Activated CD4-positive, alpha-beta T cell treated with anti-CD3 and anti-CD28 coated beads, Interleukin-2, amount 50 U/mL, for 4 hours (primary cell): ENCODE measurements at regions not wholly inside any gene's neighbourhood (a gene's known extent, or its start where the extent isn't known, plus 50 kb on each side); places are given as distances from the start of the nearest gene placed in this dataset.

Experiments used
- DNase-seq, 2 experiments: peaks; one replicate each; pipeline ENCODE4 v3.0.0-alpha.2; 2020

DNA sequence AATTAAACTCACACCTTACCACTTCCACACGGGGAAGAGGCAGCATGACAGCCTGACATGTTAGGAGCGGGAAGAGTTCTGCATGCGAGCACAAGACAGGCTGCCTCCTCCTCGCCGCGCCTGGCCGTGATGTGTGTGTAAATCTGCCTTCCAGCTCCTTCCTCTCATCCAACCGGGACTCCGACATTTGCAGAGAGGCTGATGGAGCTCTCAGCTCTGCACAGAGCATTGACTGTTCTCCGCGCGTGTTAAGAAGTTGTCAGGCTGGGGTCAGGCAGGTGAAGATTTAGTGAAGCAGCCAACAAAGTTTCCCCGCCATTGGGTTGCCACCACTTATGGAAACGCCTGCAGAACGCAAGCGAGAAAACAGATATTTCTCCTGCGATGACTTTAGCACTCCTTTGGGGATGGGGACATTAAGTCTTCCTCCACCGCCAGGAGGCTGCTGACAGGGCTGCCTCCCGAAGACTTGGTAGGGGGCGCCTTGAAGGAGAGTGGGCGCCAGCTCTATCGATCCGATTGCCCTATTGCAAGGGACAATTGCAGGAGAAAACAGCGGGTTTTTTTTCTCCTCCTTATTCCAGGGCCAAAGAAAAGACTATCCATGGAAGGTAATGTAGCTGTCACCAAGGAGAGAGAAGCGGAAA lies 213.9 kb upstream of the TSHZ3 start:
- no peak for DNase-seq

DNA sequence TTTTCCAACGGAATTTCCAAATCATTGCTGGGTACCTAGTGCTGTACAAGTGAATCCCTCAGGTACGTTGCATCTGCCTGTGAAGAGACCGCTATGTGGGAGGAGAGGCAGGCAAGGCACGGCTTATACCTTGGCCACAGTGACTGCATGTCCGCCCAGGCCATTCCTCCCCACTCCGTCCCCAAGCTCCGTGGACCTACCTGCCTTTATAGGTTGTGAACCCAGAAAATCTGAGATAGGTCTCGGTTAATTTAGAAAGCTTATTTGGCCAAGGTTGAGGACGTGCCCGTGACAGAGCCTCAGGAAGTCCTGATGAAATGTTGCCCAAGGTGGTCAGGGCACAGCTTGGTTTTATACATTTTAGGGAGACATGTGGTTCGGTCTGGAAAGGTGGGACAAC lies 218.5 kb upstream of the TSHZ3 start:
- DNase-seq: no peak

DNA sequence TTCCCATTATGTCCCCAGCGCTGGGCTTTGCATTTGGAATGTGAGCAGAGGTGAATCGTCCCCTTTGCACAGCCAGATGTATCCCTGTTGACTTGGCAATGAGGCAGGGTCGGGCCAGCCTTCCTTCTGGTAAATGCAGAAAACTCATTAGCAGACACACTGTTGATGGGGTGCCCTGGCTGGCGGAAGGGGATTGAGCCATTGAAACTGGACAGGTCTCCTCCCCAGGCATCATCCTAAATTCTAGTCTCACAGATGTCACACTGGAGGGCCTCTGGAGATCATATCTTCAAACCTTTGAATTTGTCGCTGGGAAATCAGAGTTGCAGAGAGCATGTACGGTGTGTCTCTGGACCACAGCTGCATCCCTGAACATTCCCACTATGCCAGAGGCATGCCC lies 219.5 kb upstream of the TSHZ3 start:
- no peak for DNase-seq

DNA sequence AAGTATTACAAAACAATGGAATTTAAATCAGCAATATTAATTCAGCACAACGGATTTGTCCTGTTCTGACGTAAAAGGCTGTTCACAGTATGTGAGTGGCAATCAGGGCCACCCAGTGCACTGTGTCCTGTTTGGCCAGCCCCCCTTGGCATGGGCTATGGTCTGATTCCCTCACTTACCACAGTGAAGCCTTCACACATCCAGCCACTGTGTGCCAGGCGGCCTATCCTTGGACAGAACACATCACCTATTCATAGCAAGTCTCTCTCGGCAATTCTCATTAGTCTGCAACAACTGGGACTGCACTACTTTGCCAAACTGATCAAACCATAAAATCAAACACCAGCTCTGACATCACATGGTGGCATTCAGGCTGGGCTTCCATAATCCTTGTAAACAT lies 221.5 kb upstream of the TSHZ3 start:
- no peak for DNase-seq

DNA sequence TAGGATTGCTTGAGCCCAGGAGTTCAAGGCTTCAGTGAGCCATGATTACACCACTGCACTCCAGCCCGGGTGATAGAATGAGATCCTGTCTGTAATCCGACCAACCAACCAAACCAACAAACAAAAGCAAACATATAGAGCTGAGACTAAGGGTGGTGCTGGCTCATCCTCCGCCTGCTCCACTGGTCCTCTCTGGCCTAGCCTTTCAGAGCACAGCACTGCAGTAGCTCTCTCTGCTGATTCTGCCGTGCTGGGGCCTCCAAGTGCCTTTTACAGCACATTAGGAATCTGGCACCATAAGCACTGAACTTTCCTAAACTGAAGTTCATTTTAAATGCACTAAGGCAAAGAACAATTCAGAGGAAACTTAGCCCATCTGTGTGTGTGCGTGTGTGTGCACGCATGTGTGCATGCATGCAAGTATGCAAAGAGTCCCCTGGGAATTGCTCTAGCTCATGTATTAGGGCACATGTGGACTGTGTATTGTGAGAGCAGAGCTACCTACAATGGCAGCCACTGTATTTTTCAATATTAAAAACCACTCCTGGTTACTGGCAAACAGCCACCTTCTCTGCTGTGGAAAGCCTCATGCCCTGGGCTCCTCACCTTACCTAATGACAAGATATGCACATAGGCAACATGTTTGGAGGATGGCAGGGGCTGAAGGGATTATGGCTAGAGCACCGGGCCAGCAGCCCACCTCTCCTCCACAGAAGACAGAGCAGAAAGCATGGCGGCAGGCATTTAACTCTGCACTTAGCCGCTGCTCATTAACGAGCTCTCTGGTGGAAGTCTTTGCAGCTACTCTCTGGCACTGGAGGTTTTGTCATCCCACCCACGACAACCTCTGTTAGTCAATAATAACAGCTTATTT lies 223.1 kb upstream of the TSHZ3 start:
- DNase-seq: no peak

DNA sequence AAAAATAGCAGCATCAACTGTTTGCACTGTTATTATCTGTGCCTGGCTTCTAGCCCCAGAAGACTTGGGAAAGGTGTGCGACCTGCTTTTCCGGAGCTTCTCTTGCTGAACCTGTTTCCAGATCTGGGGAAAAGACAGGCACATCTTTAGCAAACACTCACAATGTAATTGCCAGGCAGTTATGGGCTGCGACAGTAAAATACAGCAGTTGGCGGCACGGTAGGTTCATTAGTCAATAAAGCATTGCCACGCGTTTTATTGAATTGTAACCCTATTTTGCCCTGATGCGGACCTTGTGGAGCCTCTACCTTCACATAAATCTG lies 223.7 kb upstream of the TSHZ3 start:
- no peak for DNase-seq

DNA sequence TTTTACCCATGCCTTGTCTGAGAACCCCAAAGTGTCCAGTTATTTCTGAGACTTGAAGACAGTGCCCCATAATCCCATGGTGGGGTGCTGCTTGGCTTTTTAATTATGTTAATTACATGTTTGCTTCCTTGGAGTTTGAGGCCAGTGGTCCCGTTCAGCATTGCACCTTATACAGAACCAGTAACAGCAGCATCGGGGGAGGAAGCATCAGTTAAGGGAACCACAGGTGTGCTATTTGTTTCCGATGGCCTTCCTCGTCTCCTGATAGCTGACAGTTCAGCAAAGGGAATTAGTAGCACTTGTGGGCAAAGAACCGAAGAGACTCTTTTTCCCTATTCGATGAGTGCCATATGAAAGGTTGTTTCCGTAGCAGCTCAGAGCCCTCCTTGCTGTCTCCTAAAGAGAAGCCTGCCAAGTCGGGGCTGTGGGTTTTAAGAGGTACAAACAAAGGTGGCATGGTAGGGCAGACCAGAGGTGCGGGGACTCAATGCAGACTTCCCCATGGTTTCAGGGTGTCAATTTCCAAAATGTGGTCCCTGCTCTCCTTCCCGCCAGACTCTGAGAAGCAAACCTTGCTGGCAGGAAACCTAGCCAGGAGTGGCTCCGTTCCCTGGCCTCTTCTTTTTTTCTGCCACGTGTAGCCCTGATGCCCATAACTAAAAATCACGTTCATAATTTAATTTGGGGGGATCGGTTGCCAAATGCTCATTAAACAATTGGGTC lies 225.2 kb upstream of the TSHZ3 start:
- DNase-seq: no peak

DNA sequence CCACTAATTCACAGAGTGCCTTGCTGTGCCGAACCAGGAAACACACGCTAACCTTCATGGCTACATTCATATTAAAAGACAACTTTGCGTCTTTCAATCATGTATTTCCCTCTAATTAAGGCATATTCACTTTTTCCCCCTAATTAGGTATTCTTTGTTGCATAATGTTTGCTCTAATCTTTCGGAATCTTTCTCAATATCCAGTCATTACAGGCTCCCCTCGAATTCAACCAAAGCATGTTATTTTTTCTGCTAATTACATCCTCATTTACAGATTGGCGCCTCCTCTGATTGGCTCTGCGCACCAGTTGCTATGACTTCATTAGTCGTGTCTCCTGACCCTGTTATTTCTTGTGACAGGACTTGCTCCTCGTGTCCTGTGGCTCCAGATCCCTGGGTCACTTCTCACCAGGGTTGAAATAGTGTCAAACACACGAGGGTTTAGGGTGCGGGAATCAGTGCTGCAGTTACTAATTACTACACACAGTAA lies 226.7 kb upstream of the TSHZ3 start:
- DNase-seq: no peak

DNA sequence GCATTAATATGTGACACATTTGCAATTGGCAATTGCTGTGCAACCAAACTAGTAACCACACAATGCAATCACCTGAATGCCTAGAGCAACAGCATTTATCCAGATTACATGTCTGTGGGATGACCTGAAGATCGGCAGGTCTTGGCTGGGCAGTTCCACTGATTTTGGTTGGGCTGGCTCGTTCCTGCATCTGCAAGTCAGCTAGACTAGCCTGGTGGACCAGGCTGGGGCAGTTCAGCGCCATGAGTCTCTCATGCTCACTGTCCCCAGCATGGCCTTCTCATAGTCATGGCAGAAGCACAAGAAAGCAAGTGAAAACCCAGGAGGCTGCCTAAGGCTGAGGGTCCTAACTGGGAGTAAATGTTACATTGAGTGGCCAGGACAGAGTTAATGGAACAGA lies 229.1 kb upstream of the TSHZ3 start:
- DNase-seq: no peak

DNA sequence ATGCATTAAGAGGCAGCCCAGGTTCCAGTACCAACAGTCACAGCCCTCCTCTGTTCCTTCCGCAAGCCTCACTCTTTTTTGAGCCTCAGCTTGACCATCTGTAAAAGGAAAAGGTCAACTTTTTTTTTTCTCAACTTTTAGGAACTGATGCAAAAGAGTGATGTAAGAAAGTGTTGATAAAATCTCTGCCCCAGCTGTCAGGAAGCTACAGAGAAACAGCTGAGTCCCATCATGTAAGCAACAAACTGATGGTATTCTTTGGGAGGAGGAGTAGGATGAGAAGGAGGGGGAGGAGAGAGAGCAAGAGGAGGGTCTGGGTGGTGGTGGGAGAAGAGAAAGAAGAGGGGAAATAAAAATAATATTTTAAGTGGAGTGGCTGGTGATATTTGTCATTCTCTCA lies 233.9 kb upstream of the TSHZ3 start:
- DNase-seq: no peak

DNA sequence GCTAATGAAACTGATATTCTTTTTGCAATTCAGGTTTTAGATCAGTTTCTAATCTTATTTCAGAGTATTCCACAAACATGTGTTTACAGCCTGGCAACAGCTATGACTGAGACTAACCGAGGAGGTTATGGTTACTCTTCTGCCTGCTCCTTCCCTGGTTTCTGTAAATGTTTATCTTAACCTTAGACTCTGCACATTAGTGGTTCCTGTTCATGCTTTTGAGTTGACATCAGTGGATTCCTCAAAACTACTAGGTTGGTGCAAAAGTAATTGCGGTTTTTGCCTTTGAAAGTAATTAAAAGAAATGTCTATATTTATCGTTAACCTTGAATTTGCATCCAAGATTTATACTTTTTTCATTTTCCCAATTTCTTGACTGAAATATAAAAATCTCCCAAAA lies 237.0 kb upstream of the TSHZ3 start:
- no peak for DNase-seq

DNA sequence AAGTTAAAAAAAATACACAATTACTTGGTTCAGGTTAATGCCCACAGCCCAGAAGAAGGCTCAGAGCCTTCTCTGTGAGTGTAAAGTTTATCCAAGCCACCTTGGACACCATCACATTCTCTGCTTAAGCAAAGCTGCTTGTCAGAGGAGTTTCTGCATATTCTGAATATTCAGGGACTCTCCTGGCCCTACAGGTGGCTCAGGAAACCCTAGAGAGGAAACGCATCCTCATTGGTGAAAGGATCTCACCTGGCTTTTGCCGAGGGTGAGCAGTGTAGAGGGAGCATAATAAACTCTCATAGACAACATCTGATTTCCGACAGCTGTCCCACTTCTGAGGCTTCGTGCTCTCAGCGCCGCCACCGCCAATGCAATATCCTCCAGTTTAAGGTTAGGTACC lies 239.9 kb upstream of the TSHZ3 start:
- no peak for DNase-seq

DNA sequence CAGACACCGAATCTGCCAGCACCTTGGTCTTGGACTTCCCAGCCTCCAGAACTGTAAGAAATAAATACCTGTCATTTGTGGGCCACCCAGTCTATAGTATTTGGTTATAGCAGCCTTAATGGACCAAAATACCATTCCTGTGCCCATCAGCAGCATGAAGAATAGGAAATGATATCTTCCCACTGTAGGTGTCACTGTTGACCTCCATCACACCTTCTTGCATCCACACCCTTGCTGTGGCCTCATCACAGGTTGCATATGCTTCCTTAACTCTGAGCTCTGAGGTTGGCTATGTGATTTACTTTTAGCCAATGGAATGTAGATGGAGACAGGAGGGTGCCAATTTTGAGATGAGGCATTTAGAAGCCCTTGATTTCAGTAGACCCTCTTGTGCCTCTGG lies 242.0 kb upstream of the TSHZ3 start:
- DNase-seq: no peak

DNA sequence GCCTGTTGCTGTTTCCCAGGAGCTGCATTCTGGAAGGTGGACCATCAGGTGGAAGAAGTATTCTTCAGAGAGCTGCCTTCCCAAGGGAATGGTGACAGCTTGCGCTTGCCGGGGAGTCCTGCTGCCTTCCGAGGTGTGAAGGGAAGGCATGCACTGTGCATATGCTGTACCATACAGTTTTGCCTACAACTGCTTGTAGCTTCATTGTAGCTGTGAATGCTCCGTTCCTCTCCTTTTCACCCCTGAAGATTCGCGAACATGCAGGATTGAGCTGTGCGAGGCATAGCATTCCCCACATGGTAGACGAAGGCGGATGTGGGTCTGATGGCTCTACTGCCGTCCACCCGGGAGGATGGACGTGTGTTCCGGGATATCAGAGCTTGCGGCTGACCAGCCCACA lies 243.2 kb upstream of the TSHZ3 start:
- no peak for DNase-seq

DNA sequence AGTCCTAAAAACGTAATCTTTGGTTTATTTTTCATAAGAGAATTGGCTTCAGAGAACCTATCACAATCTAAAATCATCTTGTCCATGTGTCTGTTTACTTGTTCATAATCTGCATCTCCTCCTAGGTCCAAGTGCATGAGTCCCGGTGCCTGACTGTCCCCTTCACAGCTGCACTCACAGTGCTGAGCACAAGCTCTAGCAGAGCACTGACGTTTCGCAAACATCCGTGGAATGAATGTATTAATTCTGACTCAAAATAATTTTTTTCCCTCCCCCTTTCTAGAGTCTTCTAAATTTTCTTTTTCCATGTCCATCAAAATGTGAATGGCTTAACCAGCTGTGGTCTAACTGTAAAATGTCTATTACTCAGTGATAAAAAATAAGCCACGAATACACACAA lies 245.5 kb upstream of the TSHZ3 start:
- no peak for DNase-seq

DNA sequence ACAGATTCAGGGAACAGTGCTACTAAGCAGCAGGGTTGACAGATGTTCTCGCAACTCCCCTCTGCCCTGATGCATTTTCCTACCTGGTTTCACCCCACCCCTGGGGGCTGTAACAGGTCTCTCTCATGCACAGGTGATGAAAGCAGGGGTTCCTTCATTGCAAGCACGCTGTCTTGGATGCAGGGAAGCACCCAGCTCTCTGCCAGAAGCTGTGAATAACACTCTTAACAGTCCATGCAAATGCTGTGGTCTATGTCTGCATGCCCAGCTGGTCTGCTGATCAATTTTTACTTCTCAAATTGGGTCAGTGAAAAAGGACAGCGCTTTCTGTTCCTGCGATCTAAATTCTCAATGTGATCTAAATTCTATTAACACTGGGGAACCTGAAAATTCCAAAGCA lies 246.3 kb upstream of the TSHZ3 start:
- DNase-seq: no peak

DNA sequence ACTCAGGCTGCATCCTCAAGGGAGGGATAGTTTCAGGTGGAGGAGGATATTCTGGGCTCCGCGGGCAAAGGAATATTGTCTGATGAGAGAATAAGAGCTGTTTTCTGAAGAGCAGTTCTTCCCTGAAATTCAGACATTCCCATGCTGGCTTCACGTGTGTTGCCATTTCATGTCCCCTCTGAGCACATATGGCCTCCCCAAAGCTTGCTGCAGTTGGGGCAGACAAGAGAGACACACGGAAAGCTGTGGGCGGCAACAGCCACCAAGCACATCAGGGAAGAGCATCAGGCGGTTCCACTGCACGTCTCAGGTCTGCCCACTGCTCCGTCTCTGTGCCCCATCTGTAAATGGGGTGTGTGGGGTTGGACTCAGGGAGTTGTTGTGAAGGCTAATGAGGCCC lies 247.5 kb upstream of the TSHZ3 start:
- no peak for DNase-seq

DNA sequence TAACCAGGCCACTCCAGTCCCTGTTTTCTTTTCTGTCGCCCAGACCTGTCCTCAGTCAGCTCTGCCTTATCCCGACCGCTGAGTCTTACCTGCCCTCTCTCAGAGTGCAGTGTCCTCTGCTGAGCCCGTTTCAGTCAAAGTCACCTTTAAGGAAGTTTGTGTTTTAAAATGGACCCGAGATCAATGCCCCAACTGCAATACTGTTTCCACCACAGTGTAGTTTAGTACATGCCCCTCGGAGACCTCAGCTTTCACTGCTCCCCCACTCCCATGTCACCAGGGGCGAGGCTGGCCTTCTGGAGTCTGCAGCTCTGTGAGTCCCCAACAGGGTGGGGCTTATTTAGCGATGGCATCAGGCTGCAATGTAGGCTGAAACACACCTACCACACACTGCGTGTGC lies 248.4 kb upstream of the TSHZ3 start:
- DNase-seq: no peak

DNA sequence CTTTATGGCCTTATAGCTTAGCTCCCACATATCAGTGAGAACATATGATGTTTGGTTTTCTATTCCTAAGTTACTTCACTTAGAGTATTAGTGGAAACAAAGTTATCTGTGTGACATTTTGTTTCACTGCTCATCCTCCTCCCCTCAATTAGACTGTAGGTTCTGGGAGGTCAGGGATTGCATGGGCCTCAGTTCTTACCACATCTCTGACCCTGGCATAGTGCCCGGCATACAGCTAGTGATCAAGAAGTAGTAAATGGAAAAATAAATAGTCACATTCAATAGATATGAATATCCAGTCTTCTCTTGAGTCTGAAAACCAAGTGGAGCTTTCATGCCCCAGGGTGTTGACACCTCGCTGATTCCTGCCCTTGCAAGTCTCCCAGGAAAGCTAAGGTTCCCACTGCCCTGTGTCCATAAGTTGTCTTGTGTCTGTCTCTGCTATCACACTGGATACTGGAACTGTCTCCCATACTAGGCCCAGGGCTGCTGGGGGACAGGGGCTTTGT lies 249.5 kb upstream of the TSHZ3 start:
- no peak for DNase-seq

DNA sequence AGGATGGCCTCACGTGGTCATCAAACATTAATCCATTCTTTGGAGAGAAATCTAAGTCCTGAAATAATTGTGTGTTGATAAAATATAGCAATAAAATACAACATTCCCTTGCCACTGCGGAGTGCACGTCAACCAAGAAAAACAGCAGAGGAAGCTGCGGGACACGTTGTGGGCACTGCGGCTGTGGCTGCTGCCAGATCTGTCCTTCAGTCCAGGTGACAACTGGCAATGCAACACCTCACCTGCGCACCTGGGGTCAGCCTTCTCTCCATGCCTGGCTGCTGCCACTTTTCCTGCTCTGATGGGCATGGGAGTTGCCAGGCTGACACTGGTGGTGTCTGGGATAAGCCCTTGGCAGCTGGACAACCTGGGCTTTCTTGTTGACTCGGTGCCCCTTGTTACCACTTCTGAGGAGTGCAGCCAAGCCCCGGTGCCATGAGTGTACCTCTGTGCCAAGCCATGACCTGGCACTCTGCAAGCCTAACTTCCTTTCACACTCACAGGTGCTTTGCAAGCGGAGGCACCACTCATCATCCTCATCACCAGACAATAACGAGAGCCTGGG lies 251.6 kb upstream of the TSHZ3 start:
- no peak for DNase-seq

DNA sequence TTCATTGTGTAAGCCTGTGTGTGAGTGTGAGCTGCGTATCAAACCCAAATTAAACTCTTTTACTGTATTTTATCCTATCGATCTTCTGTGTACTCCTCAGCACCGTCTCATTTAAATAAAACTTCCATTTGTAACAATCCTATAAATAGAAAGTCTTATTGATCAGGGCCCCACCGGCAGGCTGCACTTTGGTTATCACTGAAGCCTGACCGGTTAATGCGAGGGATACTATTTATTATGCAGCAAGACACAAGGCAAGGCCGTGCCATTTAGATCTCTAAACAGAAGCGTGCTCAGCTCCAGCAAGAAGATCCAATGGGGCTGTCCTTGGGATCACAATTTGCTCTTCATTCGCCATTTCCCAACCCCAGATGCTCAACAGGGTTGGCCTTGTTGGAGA lies 252.6 kb upstream of the TSHZ3 start:
- DNase-seq: no peak

DNA sequence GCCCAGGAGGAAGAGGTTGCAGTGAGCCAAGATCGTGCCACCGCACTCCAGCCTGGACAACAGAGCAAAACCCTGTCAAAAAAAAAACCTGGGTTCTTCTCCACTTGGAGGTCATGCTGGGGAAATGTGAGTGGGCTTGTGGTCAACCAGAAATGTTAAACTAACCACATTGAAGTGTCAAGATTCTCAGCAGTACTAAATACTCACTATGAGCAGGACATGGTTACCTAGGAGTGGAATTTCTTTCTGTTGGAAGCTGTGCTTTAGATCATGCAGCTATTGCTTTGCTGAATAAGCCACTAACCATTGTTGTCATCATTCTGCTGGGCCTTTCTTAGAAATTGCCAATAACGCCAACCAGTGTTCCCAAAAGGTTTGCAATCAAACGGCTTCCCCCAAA lies 253.3 kb upstream of the TSHZ3 start:
- no peak for DNase-seq

DNA sequence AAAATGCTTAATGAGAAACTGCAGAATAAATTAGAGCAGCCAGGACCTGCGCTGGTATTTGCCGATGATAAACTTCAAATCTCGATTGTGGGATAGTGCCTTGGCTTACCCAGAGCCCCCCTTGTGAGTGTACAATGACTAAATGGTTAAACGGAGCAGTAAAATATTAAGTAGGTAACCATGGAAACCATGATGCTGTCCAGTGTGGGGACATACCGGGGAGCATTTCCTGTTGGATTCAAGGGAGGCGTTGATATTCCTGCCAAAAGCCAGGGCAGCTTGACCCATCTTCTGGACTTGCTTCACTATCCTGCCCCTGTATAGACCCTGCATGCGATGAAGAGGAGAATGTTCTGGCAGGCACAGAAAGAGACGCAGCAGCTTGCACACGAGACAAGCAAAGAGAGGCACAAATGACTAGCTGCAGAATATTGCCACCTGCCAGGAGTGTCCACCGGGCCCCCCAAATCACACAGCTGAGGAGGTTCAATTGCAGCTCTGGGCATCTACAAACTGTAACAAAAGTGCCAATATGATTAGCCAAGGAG lies 255.3 kb upstream of the TSHZ3 start:
- DNase-seq: no peak
